ENCODE measurements at regions not wholly inside any gene's neighbourhood (a gene's known extent, or its start where the extent isn't known, plus 50 kb on each side); places are given as distances from the start of the nearest gene placed in this dataset.

GRCh38 chr1:222099746-222100145, 357.9 kb upstream of the DUSP10 start:
- TF ChIP-seq, protein P1, sequence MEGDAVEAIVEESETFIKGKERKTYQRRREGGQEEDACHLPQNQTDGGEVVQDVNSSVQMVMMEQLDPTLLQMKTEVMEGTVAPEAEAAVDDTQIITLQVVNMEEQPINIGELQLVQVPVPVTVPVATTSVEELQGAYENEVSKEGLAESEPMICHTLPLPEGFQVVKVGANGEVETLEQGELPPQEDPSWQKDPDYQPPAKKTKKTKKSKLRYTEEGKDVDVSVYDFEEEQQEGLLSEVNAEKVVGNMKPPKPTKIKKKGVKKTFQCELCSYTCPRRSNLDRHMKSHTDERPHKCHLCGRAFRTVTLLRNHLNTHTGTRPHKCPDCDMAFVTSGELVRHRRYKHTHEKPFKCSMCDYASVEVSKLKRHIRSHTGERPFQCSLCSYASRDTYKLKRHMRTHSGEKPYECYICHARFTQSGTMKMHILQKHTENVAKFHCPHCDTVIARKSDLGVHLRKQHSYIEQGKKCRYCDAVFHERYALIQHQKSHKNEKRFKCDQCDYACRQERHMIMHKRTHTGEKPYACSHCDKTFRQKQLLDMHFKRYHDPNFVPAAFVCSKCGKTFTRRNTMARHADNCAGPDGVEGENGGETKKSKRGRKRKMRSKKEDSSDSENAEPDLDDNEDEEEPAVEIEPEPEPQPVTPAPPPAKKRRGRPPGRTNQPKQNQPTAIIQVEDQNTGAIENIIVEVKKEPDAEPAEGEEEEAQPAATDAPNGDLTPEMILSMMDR (IDR thresholded peaks at IDR 0.05), result no peak
- no peak for TF ChIP-seq POLR2A (IDR thresholded peaks at IDR 0.05)

All from uterus (tissue), 2 donors.